Ectodermal cell (in vitro differentiated cells): ENCODE measurements at regions not wholly inside any gene's neighbourhood (a gene's known extent, or its start where the extent isn't known, plus 50 kb on each side); places are given as distances from the start of the nearest gene placed in this dataset.
"Not testable (repeated sequence)": the region's sequence is repeated elsewhere in the genome, so short reads cannot be mapped to it uniquely, and the experiment has no call there.

Experiments used
- H3K27ac ChIP-seq: 2 replicates; pipeline ENCODE4 v1.7.0; 2013; ENCODE audit warnings: mild to moderate bottlenecking, low read depth, low read length; ENCODE audit not compliant: insufficient read depth, poor library complexity, severe bottlenecking
- H3K27me3 ChIP-seq: 2 replicates; pipeline ENCODE4 v1.7.0; 2013; ENCODE audit warnings: mild to moderate bottlenecking, low read length; ENCODE audit not compliant: insufficient read depth, control insufficient read depth, poor library complexity, severe bottlenecking
- H3K36me3 ChIP-seq: one replicate; pipeline ENCODE4 v1.7.0; 2013; ENCODE audit warnings: low read length; ENCODE audit not compliant: control insufficient read depth, insufficient read depth
- H3K4me1 ChIP-seq: one replicate; pipeline ENCODE4 v1.7.0; 2013; ENCODE audit warnings: low read length; ENCODE audit not compliant: control insufficient read depth, insufficient read depth
- H3K4me3 ChIP-seq: 2 replicates; pipeline ENCODE4 v1.7.0; 2013; ENCODE audit warnings: low read depth, low read length, control low read depth; ENCODE audit not compliant: insufficient read depth
- H3K9me3 ChIP-seq: 2 replicates; pipeline ENCODE4 v1.7.0; 2013; ENCODE audit warnings: mild to moderate bottlenecking, low read length, moderate library complexity; ENCODE audit not compliant: control insufficient read depth
- WGBS, 2 experiments: methylation state at CpG; one replicate each; pipeline ENCODE4 v1.1.7; 2013; ENCODE audit warnings: missing lambda C conversion rate in 2 of 2; 5-methylcytosine and 5-hydroxymethylcytosine counted together

- no peak overlapping the region for H3K4me3 ChIP-seq
- no peaks in the 10 kb centered on the region for H3K4me1 ChIP-seq
- no peaks in the 10 kb centered on the region for H3K36me3 ChIP-seq
- WGBS, 2 experiments = 91 to 92% methylated on average over 10 of the region's 11 CpGs
- H3K27me3 ChIP-seq = no peaks in the 10 kb centered on the region
- no peak overlapping the region for H3K27ac ChIP-seq
- H3K9me3 ChIP-seq = no peaks in the 10 kb centered on the region
Measured at GRCh38 chr12:127130506-127131124, 1136.4 kb upstream of the TMEM132C start.

- H3K27ac ChIP-seq = no peak overlapping the region
- no peaks in the 10 kb centered on the region for H3K36me3 ChIP-seq
- no peaks in the 10 kb centered on the region for H3K4me1 ChIP-seq
- H3K9me3 ChIP-seq = no peaks in the 10 kb centered on the region
- no peaks in the 10 kb centered on the region for H3K27me3 ChIP-seq
- no peak overlapping the region for H3K4me3 ChIP-seq
- WGBS, 2 experiments = 91 to 92% methylated on average over 10 to 11 of the region's 11 CpGs
Measured at GRCh38 chr12:127133675-127134335, 1133.2 kb upstream of the TMEM132C start.

- 87 to 94% methylated on average over 2 to 3 of the region's 3 CpGs for WGBS, 2 experiments
- H3K27me3 ChIP-seq, H3K4me1 ChIP-seq, H3K27ac ChIP-seq, H3K9me3 ChIP-seq, H3K4me3 ChIP-seq, H3K36me3 ChIP-seq: not testable (repeated sequence)
Measured at GRCh38 chr12:127140864-127141484, 1126.0 kb upstream of the TMEM132C start.

- 47 to 54% methylated on average over 6 of the region's 6 CpGs for WGBS, 2 experiments
- no peaks in the 10 kb centered on the region for H3K36me3 ChIP-seq
- H3K9me3 ChIP-seq = no peaks in the 10 kb centered on the region
- H3K4me3 ChIP-seq = no peak overlapping the region
- no peak overlapping the region for H3K27ac ChIP-seq
- H3K27me3 ChIP-seq = no peaks in the 10 kb centered on the region
- H3K4me1 ChIP-seq = no peaks in the 10 kb centered on the region
Measured at GRCh38 chr12:127143020-127143419, 1124.0 kb upstream of the TMEM132C start.

- H3K27ac ChIP-seq = no peak overlapping the region
- H3K9me3 ChIP-seq = no peaks in the 10 kb centered on the region
- H3K36me3 ChIP-seq = no peaks in the 10 kb centered on the region
- no peaks in the 10 kb centered on the region for H3K4me1 ChIP-seq
- H3K4me3 ChIP-seq = no peak overlapping the region
- no peaks in the 10 kb centered on the region for H3K27me3 ChIP-seq
- WGBS, 2 experiments = 93 to 100% methylated on average over 5 of the region's 5 CpGs
Measured at GRCh38 chr12:127144770-127145169, 1122.2 kb upstream of the TMEM132C start.

GRCh38 chr12:127145241-127145928, 1121.6 kb upstream of the TMEM132C start:
- H3K4me3 ChIP-seq = no peak overlapping the region

GRCh38 chr12:127145929-127146789, 1120.8 kb upstream of the TMEM132C start:
- H3K4me1 ChIP-seq = peaks cover 4% of the 10 kb centered on the region
- no peaks in the 10 kb centered on the region for H3K9me3 ChIP-seq
- no peaks in the 10 kb centered on the region for H3K36me3 ChIP-seq
- no peak overlapping the region for H3K27ac ChIP-seq
- WGBS, 2 experiments = 92 to 94% methylated on average over 85 of the region's 85 CpGs
- no peaks in the 10 kb centered on the region for H3K27me3 ChIP-seq
- no peak overlapping the region for H3K4me3 ChIP-seq

More at GRCh38 chr12:127145241-127145928, 1121.6 kb upstream of the TMEM132C start:
- H3K9me3 ChIP-seq = no peaks in the 10 kb centered on the region
- H3K4me1 ChIP-seq = peaks cover 4% of the 10 kb centered on the region
- H3K36me3 ChIP-seq = no peaks in the 10 kb centered on the region
- H3K27me3 ChIP-seq = no peaks in the 10 kb centered on the region
- 90 to 94% methylated on average over 5 of the region's 6 CpGs for WGBS, 2 experiments
- no peak overlapping the region for H3K27ac ChIP-seq

GRCh38 chr12:127146991-127147718, 1119.8 kb upstream of the TMEM132C start:
- H3K9me3 ChIP-seq = no peaks in the 10 kb centered on the region
- no peak overlapping the region for H3K4me3 ChIP-seq
- peaks cover 4% of the 10 kb centered on the region for H3K4me1 ChIP-seq
- 71 to 75% methylated on average over 3 to 4 of the region's 4 CpGs for whole genome bisulfite sequencing, 2 experiments
- H3K27ac ChIP-seq = no peak overlapping the region
- H3K36me3 ChIP-seq = no peaks in the 10 kb centered on the region
- no peaks in the 10 kb centered on the region for H3K27me3 ChIP-seq

- Histone ChIP-seq H3K36me3 (no peaks in the 10 kb centered on the region), H3K27ac (no peak overlapping the region), H3K9me3 (no peaks in the 10 kb centered on the region), H3K4me1 (peaks cover 4% of the 10 kb centered on the region), H3K4me3 (no peak overlapping the region), H3K27me3 (no peaks in the 10 kb centered on the region)
- 42 to 49% methylated on average over 4 of the region's 4 CpGs for WGBS, 2 experiments
Measured at GRCh38 chr12:127147724-127148123, 1119.2 kb upstream of the TMEM132C start.
